Adrenal gland (tissue), 5 donors: ENCODE measurements at regions not wholly inside any gene's neighbourhood (a gene's known extent, or its start where the extent isn't known, plus 50 kb on each side); places are given as distances from the start of the nearest gene placed in this dataset.

Source experiments
- POLR2A ChIP-seq, 2 donors: fragments of 450-650 bp; IDR thresholded peaks; one replicate each; pipeline ENCODE4 v1.6.1; 2017; ENCODE audit warnings: antibody characterized with exemption in 2 of 2, mild to moderate bottlenecking in 2 of 2, moderate library complexity in 1 of 2
- TF ChIP-seq, protein P1 (sequence below), 6 experiments: fragments of 450-650 bp in 4 of 6; fragments of 200-600 bp in 2 of 6; sonication (generic) in 1 of 6; IDR thresholded peaks; 1 replicate in 5 of 6; 2 replicates in 1 of 6; pipeline versions ENCODE4 v1.5.1 to v1.8.0; 2016 to 2021; ENCODE audit warnings: antibody characterized with exemption in 6 of 6, mild to moderate bottlenecking in 2 of 6, moderate library complexity in 1 of 6
- donor health status: DM: no; HTN: no; CAD: no.

DNA sequence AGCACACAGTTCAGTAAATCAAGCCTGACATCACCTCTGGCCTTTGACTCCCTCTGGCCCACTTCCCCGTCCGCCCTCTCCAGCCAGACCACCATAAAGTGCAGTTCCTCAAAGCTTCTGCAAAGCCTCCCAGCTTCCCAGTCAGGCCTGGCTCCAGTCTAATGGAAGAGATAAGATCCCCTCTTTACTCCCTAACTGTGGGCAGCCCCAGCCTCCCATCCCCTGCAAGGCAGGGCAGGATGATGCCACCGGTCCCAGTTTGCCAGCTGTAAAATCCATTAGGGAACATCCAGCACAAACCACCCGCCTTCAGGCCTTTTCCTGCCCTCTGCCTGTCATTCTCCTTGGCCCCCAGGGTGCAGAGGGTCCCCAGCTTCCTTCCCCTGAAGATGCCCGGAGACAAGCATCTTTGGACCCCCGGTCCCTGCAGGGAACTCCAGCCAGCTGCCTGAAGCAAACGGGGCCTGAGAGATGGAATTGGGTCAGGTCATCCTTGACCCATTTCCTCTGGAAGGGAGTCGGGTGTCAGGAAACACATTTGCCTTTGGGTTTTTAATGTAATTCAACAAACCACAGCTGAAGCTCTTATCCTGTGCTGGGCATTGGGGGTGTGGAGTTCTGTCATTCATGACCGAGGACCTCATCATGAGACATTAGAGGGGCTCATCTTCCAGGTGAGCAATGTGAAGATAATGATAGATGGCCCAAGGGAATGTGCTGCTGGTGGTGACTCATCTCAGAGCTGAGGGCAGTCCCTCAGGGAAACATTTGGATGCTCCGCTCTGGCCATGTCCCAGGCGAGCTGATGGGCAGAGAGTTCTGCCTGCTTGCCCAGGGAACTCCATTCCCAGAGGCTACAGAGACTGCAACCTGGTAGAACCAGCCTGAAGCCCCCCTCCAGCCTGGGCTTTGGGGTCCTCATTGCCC is 93.8 kb upstream of the CLMN start:
- TF ChIP-seq, protein P1, sequence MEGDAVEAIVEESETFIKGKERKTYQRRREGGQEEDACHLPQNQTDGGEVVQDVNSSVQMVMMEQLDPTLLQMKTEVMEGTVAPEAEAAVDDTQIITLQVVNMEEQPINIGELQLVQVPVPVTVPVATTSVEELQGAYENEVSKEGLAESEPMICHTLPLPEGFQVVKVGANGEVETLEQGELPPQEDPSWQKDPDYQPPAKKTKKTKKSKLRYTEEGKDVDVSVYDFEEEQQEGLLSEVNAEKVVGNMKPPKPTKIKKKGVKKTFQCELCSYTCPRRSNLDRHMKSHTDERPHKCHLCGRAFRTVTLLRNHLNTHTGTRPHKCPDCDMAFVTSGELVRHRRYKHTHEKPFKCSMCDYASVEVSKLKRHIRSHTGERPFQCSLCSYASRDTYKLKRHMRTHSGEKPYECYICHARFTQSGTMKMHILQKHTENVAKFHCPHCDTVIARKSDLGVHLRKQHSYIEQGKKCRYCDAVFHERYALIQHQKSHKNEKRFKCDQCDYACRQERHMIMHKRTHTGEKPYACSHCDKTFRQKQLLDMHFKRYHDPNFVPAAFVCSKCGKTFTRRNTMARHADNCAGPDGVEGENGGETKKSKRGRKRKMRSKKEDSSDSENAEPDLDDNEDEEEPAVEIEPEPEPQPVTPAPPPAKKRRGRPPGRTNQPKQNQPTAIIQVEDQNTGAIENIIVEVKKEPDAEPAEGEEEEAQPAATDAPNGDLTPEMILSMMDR (IDR thresholded peaks at IDR 0.05), result no peak
- no peak for TF ChIP-seq POLR2A (IDR thresholded peaks at IDR 0.05)
